GM19023 (cell line): ENCODE measurements at regions not wholly inside any gene's neighbourhood (a gene's known extent, or its start where the extent isn't known, plus 50 kb on each side); places are given as distances from the start of the nearest gene placed in this dataset.
"Not testable (repeated sequence)": the region's sequence is repeated elsewhere in the genome, so short reads cannot be mapped to it uniquely, and the experiment has no call there.

Source experiments
- ATAC-seq: cut with Tn5 transposase; IDR thresholded peaks from one replicate; pipeline ENCODE4 v1.9.1; 2021; ENCODE audit warnings: mild to moderate bottlenecking, moderate library complexity; ENCODE audit not compliant: unreplicated experiment

- no peak for ATAC-seq
These were observed 109.6 kb upstream of the UMPS start for GRCh38 chr3:124620600-124621063.

- no peak for ATAC-seq
These were observed 108.8 kb upstream of the UMPS start for GRCh38 chr3:124621498-124621897.

GRCh38 chr3:124625074-124625473 lies 105.2 kb upstream of the UMPS start:
- no peak for ATAC-seq

- no peak for ATAC-seq
These were observed 102.7 kb upstream of the UMPS start for GRCh38 chr3:124627501-124627908.

- no peak for ATAC-seq
These were observed 101.4 kb upstream of the UMPS start for GRCh38 chr3:124628863-124629262.

GRCh38 chr3:124629497-124629896 lies 100.8 kb upstream of the UMPS start:
- no peak for ATAC-seq

- ATAC-seq = no peak
These were observed 99.3 kb upstream of the UMPS start for GRCh38 chr3:124630960-124631359.

GRCh38 chr3:124631727-124632126 lies 98.5 kb upstream of the UMPS start:
- no peak for ATAC-seq

GRCh38 chr3:124632566-124633140 lies 97.6 kb upstream of the UMPS start:
- ATAC-seq = no peak

GRCh38 chr3:124633524-124633923 lies 96.7 kb upstream of the UMPS start:
- ATAC-seq = no peak

- ATAC-seq = no peak
These were observed 95.8 kb upstream of the UMPS start for GRCh38 chr3:124634210-124635168.

GRCh38 chr3:124635169-124635539 lies 95.1 kb upstream of the UMPS start:
- no peak for ATAC-seq

GRCh38 chr3:124636101-124636862 lies 94.0 kb upstream of the UMPS start:
- no peak for ATAC-seq

GRCh38 chr3:124636863-124637296 lies 93.4 kb upstream of the UMPS start:
- ATAC-seq = no peak

GRCh38 chr3:124639406-124640237 lies 90.6 kb upstream of the UMPS start:
- no peak for ATAC-seq

- ATAC-seq = no peak
These were observed 89.5 kb upstream of the UMPS start for GRCh38 chr3:124640635-124641306.

GRCh38 chr3:124643453-124643852 lies 86.8 kb upstream of the UMPS start:
- no peak for ATAC-seq

GRCh38 chr3:124646186-124646585 lies 84.1 kb upstream of the UMPS start:
- ATAC-seq = not testable (repeated sequence)

- ATAC-seq = no peak
These were observed 81.7 kb upstream of the UMPS start for GRCh38 chr3:124648551-124648950.

GRCh38 chr3:124650798-124651197 lies 79.5 kb upstream of the UMPS start:
- no peak for ATAC-seq
